IMR-90 (cell line): ENCODE measurements at regions not wholly inside any gene's neighbourhood (a gene's known extent, or its start where the extent isn't known, plus 50 kb on each side); places are given as distances from the start of the nearest gene placed in this dataset.

ENCODE experiments used
- ATAC-seq: fragments of 200-7000 bp; cut with Tn5 transposase; 2 replicates; pipeline ENCODE4 v1.9.1; 2020; ENCODE audit warnings: low read depth, mild to moderate bottlenecking, moderate library complexity
- BruUV-seq: library from RNA; stranded (reverse); fragments of 400-500 nt; replicated peaks from 2 replicates; lab custom pipeline; 2021; lab: Mats Ljungman, UMichigan
- CTCF ChIA-PET: fragments of 300-600 bp; formaldehyde crosslinking; extraction: SDS; loops from one replicate; lab custom pipeline; 2021; ENCODE audit warnings: antibody characterized with exemption; lab: Yijun Ruan, JAX
- POLR2A ChIA-PET: fragments of 300-600 bp; sonication (Branson Sonifier 250); formaldehyde crosslinking; loops from one replicate; lab custom pipeline; 2022; ENCODE audit warnings: antibody characterized with exemption; ENCODE audit not compliant: unreplicated experiment; lab: Charles Lee
- DNase-seq: peaks from one replicate; pipeline ENCODE4 v3.0.0; 2013
- H2AFZ ChIP-seq: replicated peaks from 2 replicates; pipeline ENCODE3; 2013; ENCODE audit warnings: low read length, mild to moderate bottlenecking; ENCODE audit not compliant: poor library complexity
- H2AK5ac ChIP-seq: 2 replicates; pipeline ENCODE4 v1.6.1; 2013; ENCODE audit warnings: low read depth, low read length, inconsistent platforms
- H2AK9ac ChIP-seq: replicated peaks from 2 replicates; pipeline ENCODE3; 2013; ENCODE audit warnings: mild to moderate bottlenecking, low read depth, low read length, moderate library complexity; ENCODE audit not compliant: poor library complexity
- H2BK120ac ChIP-seq: 2 replicates; pipeline ENCODE4 v1.6.1; 2013; ENCODE audit warnings: low read depth, low read length, inconsistent platforms
- H2BK15ac ChIP-seq: 3 replicates; pipeline ENCODE4 v1.6.1; 2013; ENCODE audit warnings: low read depth, low read length, inconsistent platforms
- H2BK20ac ChIP-seq: 2 replicates; pipeline ENCODE4 v1.6.1; 2013; ENCODE audit warnings: low read depth, mild to moderate bottlenecking, inconsistent platforms, low read length, moderate library complexity
- H2BK5ac ChIP-seq: 2 replicates; pipeline ENCODE4 v1.6.1; 2013; ENCODE audit warnings: mild to moderate bottlenecking, low read depth, low read length, inconsistent platforms; ENCODE audit not compliant: poor library complexity, severe bottlenecking
- H3K14ac ChIP-seq: replicated peaks from 2 replicates; pipeline ENCODE4 v1.6.1; 2013; ENCODE audit warnings: low read depth, low read length, inconsistent platforms
- H3K18ac ChIP-seq: 2 replicates; pipeline ENCODE4 v1.6.1; 2013; ENCODE audit warnings: low read depth, low read length, control low read depth
- H3K23ac ChIP-seq: 2 replicates; pipeline ENCODE4 v1.6.1; 2013; ENCODE audit warnings: low read depth, low read length, inconsistent platforms
- H3K27ac ChIP-seq: 2 replicates; pipeline ENCODE4 v1.5.1; 2013; ENCODE audit warnings: mild to moderate bottlenecking, control low read depth, low read length; ENCODE audit not compliant: insufficient read depth
- H3K27me3 ChIP-seq: 2 replicates; pipeline ENCODE4 v1.6.1; 2013; ENCODE audit warnings: low read length; ENCODE audit not compliant: control insufficient read depth, insufficient read depth
- H3K36me3 ChIP-seq: 2 replicates; pipeline ENCODE4 v1.6.1; 2013; ENCODE audit warnings: low read length, mixed read lengths; ENCODE audit not compliant: control insufficient read depth, insufficient read depth
- H3K4ac ChIP-seq: 2 replicates; pipeline ENCODE4 v1.6.1; 2013; ENCODE audit warnings: low read depth, low read length, inconsistent platforms
- H3K4me1 ChIP-seq: 2 replicates; pipeline ENCODE4 v1.6.1; 2013; ENCODE audit warnings: low read length, mixed read lengths; ENCODE audit not compliant: control insufficient read depth, insufficient read depth
- H3K4me2 ChIP-seq: 2 replicates; pipeline ENCODE4 v1.6.1; 2013; ENCODE audit warnings: low read depth, mild to moderate bottlenecking, control low read depth, low read length, moderate library complexity
- H3K4me3 ChIP-seq: 2 replicates; pipeline ENCODE4 v1.5.1; 2013; ENCODE audit warnings: low read depth, mild to moderate bottlenecking, control low read depth, low read length, moderate library complexity; ENCODE audit not compliant: insufficient read depth
- H3K56ac ChIP-seq: 2 replicates; pipeline ENCODE4 v1.6.1; 2013; ENCODE audit warnings: low read length, inconsistent platforms; ENCODE audit not compliant: insufficient read depth; ENCODE audit errors: extremely low read depth
- H3K79me1 ChIP-seq, 2 experiments: 2 replicates each; pipeline ENCODE4 v1.6.1; 2013; ENCODE audit warnings: low read length in 2 of 2, inconsistent platforms in 1 of 2, low read depth in 1 of 2
- H3K9ac ChIP-seq: 2 replicates; pipeline ENCODE4 v1.6.1; 2013; ENCODE audit warnings: low read depth, low read length, control low read depth
- H3K9me1 ChIP-seq: 2 replicates; pipeline ENCODE4 v1.6.1; 2013; ENCODE audit warnings: low read length, inconsistent platforms; ENCODE audit not compliant: insufficient read depth
- H3K9me3 ChIP-seq: 2 replicates; pipeline ENCODE4 v1.6.1; 2013; ENCODE audit warnings: low read length; ENCODE audit not compliant: control insufficient read depth, insufficient read depth
- H4K20me1 ChIP-seq: 2 replicates; pipeline ENCODE4 v1.6.1; 2013; ENCODE audit warnings: low read length, inconsistent platforms; ENCODE audit not compliant: insufficient read depth
- H4K5ac ChIP-seq: 2 replicates; pipeline ENCODE4 v1.6.1; 2013; ENCODE audit warnings: mild to moderate bottlenecking, low read depth, low read length, control low read depth
- H4K8ac ChIP-seq, 2 experiments: 2 replicates each; pipeline ENCODE4 v1.6.1; 2013; ENCODE audit warnings: low read depth in 2 of 2, low read length in 2 of 2, control low read depth in 1 of 2, inconsistent platforms in 1 of 2
- H4K91ac ChIP-seq: 2 replicates; pipeline ENCODE4 v1.6.1; 2013; ENCODE audit warnings: low read depth, low read length, inconsistent platforms; ENCODE audit not compliant: insufficient read depth
- CEBPB ChIP-seq: IDR thresholded peaks from 2 replicates; pipeline ENCODE4 v1.6.1; 2012; ENCODE audit warnings: low read depth, low read length, improper control_type of control experiment
- CHD1 ChIP-seq: IDR thresholded peaks from 2 replicates; pipeline ENCODE4 v1.6.1; 2012; ENCODE audit warnings: low read depth, low read length, improper control_type of control experiment
- ELK1 ChIP-seq: fragments of 150-350 bp; IDR thresholded peaks from 2 replicates; pipeline ENCODE4 v1.6.1; 2016; ENCODE audit warnings: low read depth, mild to moderate bottlenecking, low read length, moderate library complexity, borderline replicate concordance
- MAFK ChIP-seq: IDR thresholded peaks from 2 replicates; pipeline ENCODE4 v1.6.1; 2012; ENCODE audit warnings: low read depth, low read length, improper control_type of control experiment
- NFE2L2 ChIP-seq: fragments of 150-350 bp; IDR thresholded peaks from 2 replicates; pipeline ENCODE4 v1.6.1; 2016; ENCODE audit warnings: low read depth, mild to moderate bottlenecking, low read length
- POLR2A ChIP-seq: IDR thresholded peaks from 2 replicates; pipeline ENCODE4 v1.6.1; 2012; ENCODE audit warnings: mild to moderate bottlenecking, low read depth, low read length
- RAD21 ChIP-seq: IDR thresholded peaks from 2 replicates; pipeline ENCODE4 v1.6.1; 2012; ENCODE audit warnings: low read length, improper control_type of control experiment
- RFX5 ChIP-seq: IDR thresholded peaks from 2 replicates; pipeline ENCODE4 v1.8.0; 2012; ENCODE audit warnings: low read depth, mild to moderate bottlenecking, low read length, moderate library complexity
- SMC3 ChIP-seq: fragments of 150-350 bp; IDR thresholded peaks from 2 replicates; pipeline ENCODE4 v1.6.1; 2016; ENCODE audit warnings: low read depth, mild to moderate bottlenecking, antibody characterized with exemption, low read length, moderate library complexity
- USF2 ChIP-seq: fragments of 150-350 bp; IDR thresholded peaks from 2 replicates; pipeline ENCODE4 v1.6.1; 2017; ENCODE audit warnings: mild to moderate bottlenecking, antibody characterized with exemption, low read length, low read depth
- WGBS, 2 experiments: methylation state at CpG; one replicate each; pipeline versions ENCODE4 v1.1.5 to v1.1.7; 2013; ENCODE audit warnings: missing lambda C conversion rate in 2 of 2; ENCODE audit not compliant: insufficient read length in 1 of 2; ENCODE audit errors: extremely low coverage in 2 of 2; 5-methylcytosine and 5-hydroxymethylcytosine counted together
- dilution Hi-C: fragments of 300-500 bp; cut with HindIII; formaldehyde crosslinking; loops from one replicate; pipeline ENCODE4 v1.14.3; 2018; ENCODE audit warnings: low sequenced_read_pairs; ENCODE audit not compliant: unreplicated experiment
- in situ Hi-C: fragments of 300-500 bp; cut with MboI; formaldehyde crosslinking; loops from 3 replicates; pipeline ENCODE4 v1.14.3; 2019; ENCODE audit warnings: low sequenced_read_pairs, inconsistent platforms, mixed read lengths
- intact Hi-C: fragments of 100-400 bp; cut with micrococcal nuclease; formaldehyde crosslinking; loops from 2 replicates; pipeline ENCODE4 v1.10.0; 2022
- TF ChIP-seq, protein P1 (sequence below): conservative IDR thresholded peaks from 2 replicates; pipeline ENCODE4 v1.5.1; 2012; ENCODE audit warnings: mild to moderate bottlenecking, low read depth, low read length, improper control_type of control experiment

DNA sequence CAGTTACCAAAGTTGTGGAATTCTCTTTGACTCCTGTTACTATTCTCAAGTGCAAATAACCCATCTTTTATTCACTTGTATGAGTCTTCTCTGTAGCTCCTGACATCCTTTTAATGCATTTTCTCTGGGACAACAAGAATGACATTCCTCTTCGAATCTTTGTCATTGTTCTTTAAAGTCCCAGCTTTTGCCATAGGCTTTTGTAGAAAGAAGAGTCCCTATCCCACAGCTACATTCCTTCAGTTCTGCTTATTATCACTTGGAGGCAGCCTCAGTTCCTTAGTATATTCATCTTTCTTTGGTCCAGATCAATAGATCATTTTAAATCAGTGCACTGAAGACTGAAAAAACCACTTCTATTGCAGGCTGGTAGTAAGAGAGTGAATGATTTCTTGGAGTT is 560.2 kb downstream of the DACH1 start:
- H2AFZ ChIP-seq: no peak overlapping the region
- no peak overlapping the region for H3K4me3 ChIP-seq
- no peak overlapping the region for H2AK5ac ChIP-seq
- in situ Hi-C loops (loop anchor here (25.0 kb wide), 1 partner anchor 1255 kb away; no protein-coding TSS in a partner anchor), intact Hi-C loops (no loop called here), dilution Hi-C loops (no loop called here)
- no CpG with 5 or more reads among the region's 1 CpG for WGBS, 2 experiments
- ATAC-seq: no peak
- TF ChIP-seq CHD1 (no peak), POLR2A (no peak), CEBPB (no peak), ELK1 (no peak), NFE2L2 (no peak), RAD21 (no peak), MAFK (no peak), SMC3 (no peak), USF2 (no peak), RFX5 (no peak)
- TF ChIP-seq, protein P1, sequence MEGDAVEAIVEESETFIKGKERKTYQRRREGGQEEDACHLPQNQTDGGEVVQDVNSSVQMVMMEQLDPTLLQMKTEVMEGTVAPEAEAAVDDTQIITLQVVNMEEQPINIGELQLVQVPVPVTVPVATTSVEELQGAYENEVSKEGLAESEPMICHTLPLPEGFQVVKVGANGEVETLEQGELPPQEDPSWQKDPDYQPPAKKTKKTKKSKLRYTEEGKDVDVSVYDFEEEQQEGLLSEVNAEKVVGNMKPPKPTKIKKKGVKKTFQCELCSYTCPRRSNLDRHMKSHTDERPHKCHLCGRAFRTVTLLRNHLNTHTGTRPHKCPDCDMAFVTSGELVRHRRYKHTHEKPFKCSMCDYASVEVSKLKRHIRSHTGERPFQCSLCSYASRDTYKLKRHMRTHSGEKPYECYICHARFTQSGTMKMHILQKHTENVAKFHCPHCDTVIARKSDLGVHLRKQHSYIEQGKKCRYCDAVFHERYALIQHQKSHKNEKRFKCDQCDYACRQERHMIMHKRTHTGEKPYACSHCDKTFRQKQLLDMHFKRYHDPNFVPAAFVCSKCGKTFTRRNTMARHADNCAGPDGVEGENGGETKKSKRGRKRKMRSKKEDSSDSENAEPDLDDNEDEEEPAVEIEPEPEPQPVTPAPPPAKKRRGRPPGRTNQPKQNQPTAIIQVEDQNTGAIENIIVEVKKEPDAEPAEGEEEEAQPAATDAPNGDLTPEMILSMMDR: no peak
- H2BK120ac ChIP-seq: no peak overlapping the region
- H3K36me3 ChIP-seq: no peaks in the 10 kb centered on the region
- H2BK20ac ChIP-seq: no peak overlapping the region
- H2AK9ac ChIP-seq: no peak overlapping the region
- no peak overlapping the region for H3K9ac ChIP-seq
- H3K14ac ChIP-seq: no peak overlapping the region
- H2BK5ac ChIP-seq: no peak overlapping the region
- no peaks in the 10 kb centered on the region for H4K20me1 ChIP-seq
- H3K18ac ChIP-seq: no peak overlapping the region
- no peak overlapping the region for H3K56ac ChIP-seq
- no peak for DNase-seq
- H2BK15ac ChIP-seq: no peak overlapping the region
- H3K79me1 ChIP-seq: no peaks in the 10 kb centered on the region
- CTCF ChIA-PET: no interaction called here
- no peak overlapping the region for H4K5ac ChIP-seq
- no peak overlapping the region for H3K4ac ChIP-seq
- H3K9me3 ChIP-seq: no peaks in the 10 kb centered on the region
- H3K27me3 ChIP-seq: no peaks in the 10 kb centered on the region
- BruUV-seq: no TSS peak
- H4K91ac ChIP-seq: no peak overlapping the region
- no peaks in the 10 kb centered on the region for H3K4me1 ChIP-seq
- no peak overlapping the region for H3K27ac ChIP-seq
- POLR2A ChIA-PET: no interaction called here
- no peak overlapping the region for H4K8ac ChIP-seq
- no peak overlapping the region for H3K4me2 ChIP-seq
- no peak overlapping the region for H3K23ac ChIP-seq
- H3K9me1 ChIP-seq: no peaks in the 10 kb centered on the region
